ENCODE measurements at regions not wholly inside any gene's neighbourhood (a gene's known extent, or its start where the extent isn't known, plus 50 kb on each side); places are given as distances from the start of the nearest gene placed in this dataset.

GRCh38 chr4:44016570-44017421 is 431.8 kb downstream of the KCTD8 start:
- Histone ChIP-seq H4K20me1 (replicated peaks; ENCODE audit: control insufficient read depth, extremely low read depth, insufficient read depth, low read length) (no peaks in the 10 kb centered on the region), H3K79me2 (ENCODE audit: control insufficient read depth, insufficient read depth, low read length) (no peaks in the 10 kb centered on the region), H3K4me3 (replicated peaks in 1 of 3; ENCODE audit: insufficient read depth in 1 of 3, low read depth in 1 of 3, low read length in 3 of 3) (no peak overlapping the region), H3K9ac (replicated peaks; ENCODE audit: extremely low read depth, insufficient read depth, low read length) (no peak overlapping the region), H3K4me1 (ENCODE audit: control insufficient read depth, extremely low read depth, insufficient read depth, low read length) (no peaks in the 10 kb centered on the region), H2AFZ (ENCODE audit: low read depth, low read length) (no peak overlapping the region), H3K4me2 (ENCODE audit: insufficient read depth, low read length) (no peak overlapping the region), H3K9me1 (replicated peaks; ENCODE audit: control insufficient read depth, extremely low read depth, insufficient read depth, low read length) (no peaks in the 10 kb centered on the region), H3K27ac (ENCODE audit: insufficient read depth, low read depth, low read length) (no peak overlapping the region), H3K9me3 (replicated peaks; ENCODE audit: control insufficient read depth, insufficient read depth, low read length) (no peaks in the 10 kb centered on the region), H3K27me3 (ENCODE audit: control insufficient read depth in 2 of 2, insufficient read depth in 2 of 2, low read length in 2 of 2) (no peaks in the 10 kb centered on the region), H3K36me3 (ENCODE audit: control insufficient read depth in 2 of 2, extremely low read depth in 1 of 2, insufficient read depth in 2 of 2, low read length in 2 of 2) (no peaks in the 10 kb centered on the region)
- CTCF ChIA-PET = no interaction called here
- POLR2A ChIA-PET = no interaction called here
- intact Hi-C loops (cut with micrococcal nuclease) (no loop called here), dilution Hi-C loops (cut with MboI; ENCODE audit: extremely low pct_ligation_motif_present, low sequenced_read_pairs) (no loop called here)
- FAIRE-seq = no peak
- no peak for DNase-seq (ENCODE audit: low read depth, low spot score)
- no TSS peak for BruUV-seq (replicated peaks)
- TF ChIP-seq GATA2 (IDR thresholded peaks at IDR 0.05; ENCODE audit: insufficient read depth, insufficient read length, low read depth, low read length) (no peak), MAX (IDR thresholded peaks at IDR 0.05; ENCODE audit: insufficient read depth, insufficient read length) (no peak), EZH2 (IDR thresholded peaks at IDR 0.05; ENCODE audit: borderline replicate concordance, low read depth, low read length, severe bottlenecking) (no peak), POLR2A (IDR thresholded peaks at IDR 0.05; ENCODE audit: low read depth, low read length) (no peak), JUN (IDR thresholded peaks at IDR 0.05; ENCODE audit: borderline replicate concordance, insufficient read depth, insufficient read length, low read depth) (no peak), FOS (IDR thresholded peaks at IDR 0.05; ENCODE audit: borderline replicate concordance, insufficient read depth, low read length) (no peak), CTCF (IDR thresholded peaks at IDR 0.05; ENCODE audit: extremely low read depth in 1 of 2, insufficient read depth in 1 of 2, low read depth in 1 of 2, low read length in 2 of 2) (no peak), POLR2AphosphoS5 (IDR thresholded peaks at IDR 0.05; ENCODE audit: insufficient read depth, low read depth, low read length) (no peak)
